GM21786 (cell line): ENCODE measurements at regions not wholly inside any gene's neighbourhood (a gene's known extent, or its start where the extent isn't known, plus 50 kb on each side); places are given as distances from the start of the nearest gene placed in this dataset.

Experiments
- ATAC-seq: cut with Tn5 transposase; IDR thresholded peaks from one replicate; pipeline ENCODE4 v1.9.1; 2021; ENCODE audit not compliant: unreplicated experiment

DNA sequence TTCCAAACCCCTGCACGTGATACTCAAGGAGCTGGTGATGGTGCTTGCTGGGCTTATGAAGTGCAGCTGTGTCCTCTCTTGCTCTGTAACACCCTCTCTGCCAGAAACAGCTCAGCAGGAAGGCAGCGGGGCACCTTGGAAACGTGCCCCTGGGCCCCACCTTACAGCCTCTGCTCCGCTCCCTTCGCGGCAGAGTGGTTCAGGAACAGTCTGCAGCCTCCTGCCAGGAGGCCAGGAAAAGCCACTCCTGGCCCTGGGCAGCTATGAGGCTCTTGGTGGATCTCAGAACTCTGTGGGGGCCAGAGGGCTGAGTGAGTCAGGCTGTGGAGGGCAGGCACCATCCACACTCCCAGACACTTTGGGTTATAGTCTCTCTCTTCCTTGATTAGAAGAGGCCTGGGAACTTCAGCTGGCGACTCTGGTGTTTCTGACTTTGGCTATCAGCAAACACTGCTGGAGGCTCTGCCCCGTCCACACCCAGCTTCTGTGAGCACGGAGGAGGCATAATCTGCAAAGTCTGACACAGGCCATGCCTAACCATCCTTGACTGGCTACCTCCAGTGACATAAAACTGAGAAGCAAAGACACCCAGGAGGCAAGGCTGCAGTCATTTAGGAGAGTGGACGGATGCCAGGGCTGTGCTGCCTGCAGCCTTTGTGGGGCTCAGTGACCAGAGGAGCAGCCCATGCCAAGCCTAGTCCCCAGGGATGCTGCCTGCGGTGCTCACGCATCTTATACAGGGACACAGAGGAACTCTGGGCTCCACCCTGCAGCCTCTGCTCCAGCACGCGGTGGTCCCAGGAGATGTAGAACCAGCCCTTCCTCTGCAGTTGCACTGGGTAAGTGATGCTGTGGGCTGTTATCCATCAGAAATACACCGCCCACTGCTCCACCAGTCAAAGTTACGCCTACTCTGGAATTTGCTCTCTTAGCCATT, 65.3 kb downstream of the METRNL start:
- ATAC-seq: no peak

DNA sequence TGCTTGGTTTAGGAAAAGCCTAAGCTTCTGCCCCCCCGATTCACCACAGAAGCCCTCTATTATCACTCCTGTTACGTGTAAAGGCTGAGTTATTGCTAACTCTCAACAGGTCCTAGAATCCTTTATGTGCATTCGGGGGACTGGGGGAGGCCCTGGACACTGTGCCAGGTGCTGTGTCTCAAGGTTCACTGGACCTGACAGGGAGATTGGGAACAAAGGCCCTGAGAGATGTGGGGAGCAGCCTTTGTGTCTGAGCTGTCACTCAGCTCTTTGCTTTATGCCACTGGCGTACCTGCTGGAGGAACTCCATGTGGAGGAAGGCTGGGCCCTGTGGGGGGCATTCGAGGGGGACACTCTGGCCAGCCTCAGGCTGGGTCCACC, 65.9 kb downstream of the METRNL start:
- ATAC-seq: no peak

DNA sequence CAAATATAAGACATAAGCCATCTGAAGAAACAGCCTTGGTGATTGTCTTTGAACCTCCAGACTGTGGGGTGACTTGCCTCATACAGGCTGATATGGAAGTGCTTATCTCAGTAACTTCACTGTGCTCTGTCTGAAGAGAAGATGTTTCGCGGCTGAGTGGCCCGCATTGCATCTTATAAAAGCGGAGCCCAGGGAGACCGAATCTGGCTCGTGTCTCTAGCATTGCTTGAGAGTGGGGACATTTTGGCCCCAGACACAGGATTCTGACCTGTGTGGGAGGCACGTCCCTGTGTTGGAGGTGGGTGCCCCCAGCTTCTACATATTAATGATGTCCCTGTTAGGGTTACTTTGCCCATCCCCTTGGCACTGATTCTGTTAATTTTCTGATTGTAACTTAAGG, 66.4 kb downstream of the METRNL start:
- no peak for ATAC-seq

DNA sequence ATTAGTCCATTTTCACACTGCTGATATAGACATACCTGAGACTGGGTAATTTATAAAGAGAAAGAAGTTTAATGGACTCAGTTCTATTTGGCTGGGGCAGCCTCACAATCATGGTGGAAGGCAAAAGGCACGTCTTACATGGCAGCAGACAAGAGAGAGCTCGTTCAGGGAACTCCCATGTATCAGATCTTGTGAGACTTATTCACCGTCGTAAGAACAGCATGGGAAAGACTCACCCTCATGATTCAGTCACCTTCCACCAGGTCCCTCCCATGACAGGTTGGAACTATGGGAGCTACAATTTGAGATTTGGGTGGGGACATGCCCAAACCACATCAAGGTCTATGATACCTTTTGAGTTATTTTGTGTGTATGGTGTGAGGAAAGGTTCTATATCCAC, 66.9 kb downstream of the METRNL start:
- ATAC-seq: no peak

DNA sequence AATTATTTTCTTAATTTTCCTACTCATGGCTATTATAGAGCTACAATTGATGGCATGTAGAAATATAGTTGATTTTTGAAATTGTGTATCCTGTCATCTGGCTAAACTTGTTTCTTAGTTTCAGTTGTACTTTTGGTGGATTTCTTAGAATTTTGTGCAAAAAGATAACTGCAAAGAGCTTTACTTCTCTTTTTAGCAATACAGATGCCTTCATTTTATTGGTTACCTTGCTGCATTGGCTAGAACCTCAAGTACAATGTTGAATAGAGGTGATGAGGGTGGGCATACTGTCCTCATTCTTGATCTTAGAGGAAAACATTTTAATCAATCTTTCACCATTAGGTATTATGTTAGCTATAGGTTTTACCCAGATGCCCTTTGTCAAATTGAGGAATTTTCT, 67.9 kb downstream of the METRNL start:
- ATAC-seq: no peak

DNA sequence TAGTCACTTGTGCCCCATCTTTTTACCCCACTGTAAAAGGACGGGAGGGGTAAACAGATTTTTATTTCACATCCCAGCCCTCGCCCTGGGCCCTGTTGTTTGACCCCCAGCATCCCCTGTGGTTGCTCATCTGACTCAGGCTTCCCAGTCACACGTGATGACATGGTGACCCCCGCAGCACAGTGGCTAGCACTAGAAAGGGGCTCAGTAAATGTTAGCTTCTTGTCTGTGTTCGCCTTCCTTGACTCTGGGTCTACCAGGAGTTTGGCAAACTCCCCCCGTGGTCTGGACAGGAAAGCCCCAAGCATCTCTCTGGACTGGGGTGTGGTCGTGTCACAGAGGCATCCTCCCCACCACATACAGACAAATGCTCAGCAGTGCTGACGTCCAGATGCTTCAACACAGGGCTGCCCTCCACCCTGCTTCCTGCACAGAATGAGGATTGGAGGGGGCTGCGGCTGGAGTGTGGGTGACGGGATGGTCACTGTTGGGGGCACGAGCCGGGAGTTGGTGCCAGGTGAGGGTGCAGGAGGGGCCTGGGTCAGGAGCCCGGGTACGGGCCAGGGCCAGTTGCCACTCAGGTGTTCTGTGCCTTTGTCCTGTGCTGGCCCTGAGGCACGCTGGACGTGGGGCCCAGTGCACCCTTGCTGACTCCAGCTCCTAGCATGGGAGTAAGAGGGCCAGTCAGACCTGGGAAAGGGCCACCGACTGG, 69.1 kb downstream of the METRNL start:
- no peak for ATAC-seq

DNA sequence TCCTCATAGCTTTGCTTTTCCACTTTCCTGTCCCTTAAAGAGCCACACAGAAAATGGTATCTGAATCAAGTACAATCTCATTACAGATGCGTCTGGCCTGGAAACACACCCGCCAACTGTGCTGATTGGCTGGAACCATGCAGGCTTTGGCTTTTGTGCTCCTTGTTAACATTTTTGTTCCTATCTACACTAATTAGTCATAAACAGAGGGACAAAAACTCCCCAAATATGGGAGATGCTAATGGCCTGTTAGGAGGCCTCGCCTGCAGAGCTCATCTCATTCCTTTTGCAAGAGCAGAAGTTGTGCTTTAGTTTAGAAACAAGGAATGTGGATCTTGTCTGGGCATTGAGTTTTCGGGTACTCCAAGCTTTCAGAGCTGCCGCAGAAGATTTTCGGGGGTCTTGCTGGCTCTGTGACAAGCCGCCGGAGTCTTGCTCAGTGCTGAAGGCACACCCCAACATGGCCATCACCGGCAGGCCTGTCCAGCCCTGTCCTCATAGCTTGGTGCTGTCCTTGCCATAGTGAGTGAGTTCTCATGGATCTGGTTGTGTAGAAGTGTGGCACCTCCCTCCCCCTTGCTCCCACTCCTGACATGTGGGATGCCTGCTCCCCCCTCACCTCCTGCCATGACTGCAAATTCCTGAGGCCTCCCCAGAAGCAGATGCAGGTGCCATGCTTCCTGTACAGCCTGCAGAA, 69.8 kb downstream of the METRNL start:
- no peak for ATAC-seq

DNA sequence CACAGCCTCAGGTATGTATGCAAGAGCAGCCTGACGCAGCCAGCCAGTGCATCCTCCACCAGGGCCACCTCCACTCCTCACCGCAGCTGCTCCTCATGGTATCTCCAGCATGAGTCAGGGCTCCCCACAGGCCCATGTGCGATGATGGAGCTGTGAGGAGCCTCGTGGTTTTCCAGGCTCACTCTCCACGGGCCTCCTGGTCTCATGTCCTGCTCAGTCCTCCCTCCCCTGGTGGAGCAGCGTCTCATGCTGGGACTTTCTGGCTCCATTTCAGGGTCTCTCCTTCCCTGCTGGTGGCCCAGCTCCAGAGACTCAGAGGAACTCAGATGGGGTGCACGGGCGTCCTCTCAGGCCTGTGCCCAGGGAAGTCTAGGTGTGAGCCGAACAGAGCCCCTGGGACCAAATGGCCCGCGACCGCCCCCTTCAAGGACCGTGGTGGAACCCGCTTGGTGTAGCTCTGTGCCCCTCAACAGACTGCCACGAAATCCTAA, 70.4 kb downstream of the METRNL start:
- no peak for ATAC-seq

DNA sequence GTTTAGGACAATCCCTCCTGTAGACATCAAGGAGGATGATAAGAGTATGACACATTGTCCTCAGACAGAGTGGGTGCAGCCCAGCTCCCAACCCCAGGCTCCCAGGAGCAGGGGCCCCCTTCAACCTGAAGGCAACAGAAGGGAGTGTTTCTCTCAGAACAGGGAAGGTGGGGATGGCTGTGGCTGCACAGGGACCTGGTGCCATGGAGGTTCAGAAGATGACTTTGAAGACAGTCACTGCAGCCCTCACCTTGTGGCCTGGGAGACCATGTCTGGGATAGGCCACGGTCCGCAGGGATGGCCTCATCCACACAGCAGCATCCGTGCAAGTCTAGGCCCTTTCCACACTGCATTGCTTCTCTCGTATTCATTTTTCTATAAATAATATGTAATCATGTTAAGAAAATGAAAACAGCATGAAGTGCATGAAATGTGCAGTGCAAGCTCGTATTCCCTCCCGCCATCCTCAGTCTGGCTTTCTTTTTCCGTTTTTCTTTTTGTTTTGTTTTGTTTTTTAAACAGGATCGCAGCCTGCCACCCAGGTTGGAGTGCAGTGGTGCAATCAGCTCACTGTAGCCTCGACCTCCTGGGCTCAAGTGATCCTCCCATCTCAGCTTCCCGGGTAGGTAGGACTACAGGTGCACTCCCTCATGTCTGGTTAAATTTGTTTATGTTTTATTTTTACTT, 71.1 kb downstream of the METRNL start:
- ATAC-seq: no peak

DNA sequence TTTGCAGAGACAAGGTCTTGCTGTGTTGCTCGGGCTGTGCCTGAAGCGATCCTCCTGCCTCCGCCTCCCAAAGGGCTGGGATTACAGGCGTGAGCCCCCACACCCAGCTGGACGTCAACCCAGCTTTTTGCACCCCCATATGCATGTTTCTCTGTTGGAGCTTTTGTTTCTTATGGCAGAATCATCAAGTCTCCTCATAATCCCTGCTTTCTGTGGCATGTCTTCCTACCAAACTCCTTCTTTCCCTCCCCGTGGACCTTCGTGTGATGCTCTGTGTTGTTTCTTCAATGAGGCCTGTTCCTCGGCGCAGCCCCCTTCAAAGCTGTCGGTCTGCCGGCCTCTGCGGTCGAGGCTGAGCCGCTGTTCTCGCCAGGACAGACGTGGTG, 71.6 kb downstream of the METRNL start:
- ATAC-seq: no peak

DNA sequence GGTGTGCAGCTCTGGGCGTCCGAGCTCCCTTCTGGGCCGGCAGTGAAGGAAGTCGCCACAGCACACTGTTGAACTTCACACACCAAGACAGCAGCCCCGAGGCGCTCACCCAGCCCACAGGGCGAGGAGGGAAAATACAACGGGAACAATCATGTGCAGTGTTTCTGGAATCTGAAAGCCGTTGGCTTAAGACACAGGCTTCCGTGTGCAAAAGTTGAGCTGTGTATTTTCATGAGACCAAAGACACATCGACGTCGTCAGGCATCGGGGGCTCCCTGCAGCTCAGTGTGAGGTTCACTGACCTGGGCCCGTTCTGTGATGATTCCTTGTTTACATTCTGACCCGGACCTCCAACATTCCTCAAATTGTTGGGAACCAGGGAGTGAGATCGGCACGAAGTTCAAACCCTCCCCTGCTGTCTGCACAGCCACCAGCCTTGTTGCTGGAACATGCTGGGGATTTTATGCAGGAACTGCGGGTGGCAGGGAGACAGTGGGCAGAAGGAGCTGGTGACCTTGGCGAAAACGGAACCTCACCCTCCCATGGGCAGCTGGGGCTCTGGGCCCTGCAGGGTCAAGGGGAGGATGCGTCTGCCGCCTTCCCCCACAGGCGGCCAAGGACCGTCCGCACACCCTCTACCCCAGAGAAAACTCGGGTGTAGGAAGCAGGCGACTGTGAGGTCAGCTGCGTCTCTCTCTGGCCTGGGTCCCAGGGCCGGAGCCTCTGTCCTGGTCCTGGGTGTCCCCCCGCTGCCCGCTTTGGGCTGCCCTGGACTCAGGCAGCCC, 72.2 kb downstream of the METRNL start:
- no peak for ATAC-seq

DNA sequence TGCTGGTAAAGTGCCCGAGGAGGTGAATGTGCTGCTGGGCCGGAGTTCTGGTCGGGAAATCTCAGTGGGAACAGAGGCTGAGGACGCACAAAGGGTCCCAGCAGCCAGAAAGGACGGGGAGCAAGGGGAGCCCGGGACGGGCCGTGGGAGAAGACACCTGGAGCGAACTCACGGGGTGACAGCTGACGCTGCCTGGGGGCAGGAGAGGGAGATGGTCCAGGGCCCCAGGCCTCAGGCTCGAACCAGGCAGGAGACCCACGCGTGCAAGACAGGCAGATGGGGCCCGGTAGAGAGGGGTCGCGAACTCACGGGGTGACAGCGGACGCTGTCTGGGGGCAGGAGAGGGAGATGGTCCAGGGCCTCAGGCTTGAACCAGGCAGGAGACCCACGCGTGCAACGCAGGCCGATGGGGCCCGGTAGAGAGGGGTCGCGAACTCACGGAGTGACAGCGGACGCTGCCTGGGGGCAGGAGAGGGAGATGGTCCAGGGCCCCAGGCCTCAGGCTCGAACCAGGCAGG, 72.9 kb downstream of the METRNL start:
- no peak for ATAC-seq

DNA sequence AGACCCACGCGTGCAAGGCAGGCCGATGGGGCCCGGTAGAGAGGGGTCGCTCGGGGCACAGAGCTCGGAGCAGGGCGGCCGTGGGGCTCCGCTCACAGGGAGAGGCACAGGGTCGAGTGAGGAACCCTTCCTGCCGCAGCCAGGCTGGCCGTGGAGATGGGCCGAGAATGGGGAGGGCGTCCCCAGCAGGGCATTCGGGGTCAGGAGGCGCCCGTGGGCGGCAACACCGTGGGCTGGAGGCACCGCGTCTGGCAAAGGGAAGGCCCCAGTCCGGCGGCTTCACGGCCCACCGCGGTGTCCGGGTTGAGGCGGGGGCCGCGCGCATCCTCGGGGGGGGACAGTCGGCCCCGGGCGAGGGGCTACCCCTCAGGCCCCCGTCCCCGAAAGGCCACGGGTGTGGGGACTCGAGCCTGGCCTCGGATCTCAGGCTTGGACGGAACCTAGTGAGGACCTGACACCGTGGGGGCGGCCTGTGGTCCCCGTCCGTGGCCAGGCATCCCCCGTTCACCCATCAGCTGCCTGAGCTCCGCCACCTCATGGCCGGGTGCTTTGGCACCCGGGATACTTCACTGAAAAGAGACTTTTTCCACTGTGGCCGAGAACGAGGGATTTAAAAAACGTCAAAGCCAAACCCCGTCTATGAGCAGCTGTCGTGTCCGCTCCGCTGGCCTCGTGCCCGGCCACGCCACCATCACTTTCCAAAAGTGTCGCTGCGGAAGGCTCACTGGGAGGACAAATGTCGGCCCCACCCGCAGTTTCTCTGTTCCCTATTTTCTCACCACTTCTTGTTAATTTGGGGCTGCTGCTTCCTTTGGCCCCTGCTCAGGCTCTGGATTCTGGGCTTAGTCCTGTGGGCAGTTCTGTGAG, 73.6 kb downstream of the METRNL start:
- ATAC-seq: no peak

DNA sequence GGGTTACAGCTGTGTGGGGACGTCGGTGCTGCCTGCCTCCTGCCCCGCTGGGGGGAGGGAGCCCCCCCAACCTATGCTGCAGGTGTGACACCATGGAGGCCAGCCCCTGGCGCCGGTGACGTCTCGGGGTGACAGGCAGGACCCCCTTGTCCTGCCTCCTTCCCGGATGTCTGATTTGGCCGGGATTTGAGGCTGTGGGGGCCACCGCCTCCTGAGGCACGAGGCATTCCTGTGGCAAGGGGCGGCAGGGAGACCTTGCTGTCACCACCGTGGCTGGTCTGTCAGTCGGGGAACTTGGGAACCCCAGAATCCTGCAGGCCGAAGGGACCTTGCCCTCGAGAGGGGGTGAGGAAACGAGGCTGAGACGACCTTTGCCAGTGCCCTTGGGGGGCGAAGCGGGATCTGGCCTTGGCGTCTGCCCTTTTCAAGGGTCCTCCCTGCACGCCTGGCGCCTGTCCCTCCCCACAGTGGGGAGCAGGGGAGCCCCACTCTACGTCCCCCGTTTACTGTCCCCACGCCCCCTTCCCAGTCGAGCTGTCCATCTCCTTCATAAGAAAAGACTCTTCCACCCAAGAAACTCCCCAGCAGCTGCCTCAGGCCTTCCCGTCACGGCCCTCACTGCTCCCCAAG, 74.4 kb downstream of the METRNL start:
- ATAC-seq: no peak

DNA sequence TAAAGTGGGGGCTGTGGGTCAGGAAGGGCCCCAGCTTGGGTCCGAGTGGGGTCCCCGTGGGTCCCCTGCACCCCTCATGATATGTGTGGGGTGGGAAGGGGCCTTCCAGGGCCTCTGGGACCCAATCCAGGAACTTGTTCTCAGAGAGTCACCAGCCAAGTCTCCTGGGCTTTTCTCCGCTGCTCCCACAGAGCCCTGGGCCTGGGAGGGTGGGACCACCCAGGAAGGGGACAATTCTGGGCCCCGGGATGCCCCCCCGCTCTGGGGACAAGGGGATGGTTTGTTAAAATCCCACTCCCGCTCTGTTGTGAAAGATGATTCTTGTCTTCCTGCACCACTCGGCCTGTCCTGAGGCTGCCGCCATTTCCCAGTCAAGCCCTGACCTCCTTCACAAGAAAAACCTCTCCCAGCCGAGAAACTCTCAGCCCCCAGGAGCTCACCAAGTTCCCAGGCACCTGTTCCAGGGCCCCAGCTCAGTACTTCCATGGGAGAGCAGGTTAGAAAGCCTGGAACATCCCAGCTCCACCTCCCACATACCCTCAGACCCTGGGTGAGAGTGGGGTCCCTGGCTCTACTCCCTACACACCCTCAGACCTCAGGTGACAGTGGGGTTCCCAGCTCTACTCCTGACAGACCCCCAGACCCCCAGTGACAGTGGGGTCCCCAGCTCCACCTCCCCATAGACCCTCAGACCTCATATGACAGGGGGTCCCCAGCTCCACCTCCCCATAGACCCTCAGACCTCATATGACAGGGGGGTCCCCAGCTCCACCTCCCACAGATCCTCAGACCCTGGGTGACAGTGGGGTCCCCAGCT, 75.1 kb downstream of the METRNL start:
- no peak for ATAC-seq

DNA sequence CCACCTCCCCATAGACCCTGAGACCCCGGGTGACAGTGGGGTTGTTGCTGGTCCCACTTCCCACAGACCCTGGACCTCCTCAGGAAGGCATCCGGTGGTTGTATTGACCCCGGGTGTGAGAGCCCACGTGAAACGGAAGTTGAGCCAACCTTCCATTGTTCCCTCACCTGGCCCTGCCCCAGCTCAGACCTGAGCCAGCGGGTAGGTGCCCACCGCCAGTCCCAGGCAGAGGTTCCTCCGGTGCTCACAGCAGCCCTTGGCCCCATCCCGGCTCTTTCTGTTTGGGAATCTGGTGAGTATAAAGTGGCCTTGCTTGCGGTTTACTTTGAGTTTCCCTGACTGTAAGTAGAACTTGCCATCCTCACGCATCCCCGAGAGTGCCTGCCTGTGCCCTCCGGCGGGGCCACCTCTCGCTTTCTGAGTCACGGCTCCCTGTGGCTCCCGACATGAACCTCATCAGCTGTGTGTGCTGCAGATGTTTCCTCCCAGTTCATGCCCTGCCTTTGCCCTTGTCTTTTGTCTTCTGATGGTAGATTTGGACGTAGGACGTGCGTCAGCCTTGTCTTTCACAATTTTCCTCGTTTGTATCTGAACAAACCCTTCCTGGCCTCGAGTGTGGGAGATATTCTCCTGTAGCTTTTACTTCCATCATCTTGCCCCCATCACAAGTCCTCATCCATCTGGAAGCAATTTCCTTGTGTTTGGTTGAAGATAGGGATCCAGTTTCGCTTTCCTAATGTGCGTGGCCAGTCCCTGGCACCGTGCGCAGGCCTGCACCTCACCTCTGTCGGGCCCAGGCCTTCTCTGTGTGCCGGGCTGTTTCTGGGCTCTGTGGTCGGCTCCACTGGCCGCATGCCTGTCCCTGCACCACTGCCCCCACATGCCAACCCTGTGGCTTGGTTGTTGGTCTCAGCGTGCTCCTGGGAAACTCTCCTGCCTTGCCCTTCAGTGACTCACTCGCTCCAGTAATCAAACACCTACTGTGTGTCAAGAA, 76.0 kb downstream of the METRNL start:
- no peak for ATAC-seq

DNA sequence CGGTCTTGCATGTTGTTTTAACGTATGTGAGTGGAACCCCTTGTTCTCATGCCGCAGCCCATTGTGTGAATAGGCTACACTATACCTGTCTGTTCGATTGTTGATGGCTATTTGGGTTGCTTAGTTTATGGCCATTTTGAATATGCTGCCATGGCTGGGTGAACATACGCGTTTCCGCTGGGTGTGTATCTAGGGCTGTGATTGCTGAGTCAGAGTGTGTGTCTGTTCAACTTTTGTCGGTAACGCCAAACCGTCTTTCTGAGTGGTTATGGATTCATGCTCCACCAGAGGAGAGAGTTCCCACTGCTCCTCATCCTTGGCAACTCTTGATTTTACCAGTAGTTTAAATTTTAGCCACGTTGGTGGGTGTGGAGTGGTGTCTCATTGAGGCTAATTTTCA, 77.0 kb downstream of the METRNL start:
- ATAC-seq: no peak
